Breast epithelium (tissue), 3 donors: ENCODE measurements at regions not wholly inside any gene's neighbourhood (a gene's known extent, or its start where the extent isn't known, plus 50 kb on each side); places are given as distances from the start of the nearest gene placed in this dataset.

Source experiments
- POLR2A ChIP-seq: fragments of 450-650 bp; IDR thresholded peaks from one replicate; pipeline ENCODE4 v1.6.1; 2016; ENCODE audit warnings: antibody characterized with exemption, mild to moderate bottlenecking, moderate library complexity
- POLR2AphosphoS5 ChIP-seq, 3 donors: sonication (generic); formaldehyde crosslinking; IDR thresholded peaks; one replicate each; pipeline ENCODE4 v1.6.1; 2017; ENCODE audit warnings: antibody characterized with exemption in 3 of 3
- TF ChIP-seq, protein P1 (sequence below), 3 donors: fragments of 450-650 bp; IDR thresholded peaks; one replicate each; pipeline ENCODE4 v1.5.1; 2016 to 2017; ENCODE audit warnings: antibody characterized with exemption in 3 of 3, mild to moderate bottlenecking in 3 of 3, moderate library complexity in 3 of 3

DNA sequence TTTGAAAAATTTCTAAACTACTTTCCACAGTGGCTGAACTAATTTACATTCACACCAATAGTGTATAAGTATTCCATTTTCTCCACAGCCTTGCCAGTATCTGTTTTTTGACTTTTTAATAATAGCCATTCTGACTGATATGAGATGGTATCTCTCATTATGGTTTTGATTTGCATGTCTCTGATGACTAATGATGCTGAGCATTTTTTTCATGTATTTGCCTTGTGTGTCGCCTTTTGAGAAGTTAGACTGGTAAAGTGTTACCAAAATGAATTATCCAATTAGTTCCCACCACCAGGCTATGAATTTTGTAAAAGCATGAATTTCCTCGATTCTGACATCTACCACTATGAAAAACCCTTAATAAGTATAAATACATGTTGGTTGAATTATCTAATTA is 242.2 kb upstream of the GK2 start:
- TF ChIP-seq, protein P1, sequence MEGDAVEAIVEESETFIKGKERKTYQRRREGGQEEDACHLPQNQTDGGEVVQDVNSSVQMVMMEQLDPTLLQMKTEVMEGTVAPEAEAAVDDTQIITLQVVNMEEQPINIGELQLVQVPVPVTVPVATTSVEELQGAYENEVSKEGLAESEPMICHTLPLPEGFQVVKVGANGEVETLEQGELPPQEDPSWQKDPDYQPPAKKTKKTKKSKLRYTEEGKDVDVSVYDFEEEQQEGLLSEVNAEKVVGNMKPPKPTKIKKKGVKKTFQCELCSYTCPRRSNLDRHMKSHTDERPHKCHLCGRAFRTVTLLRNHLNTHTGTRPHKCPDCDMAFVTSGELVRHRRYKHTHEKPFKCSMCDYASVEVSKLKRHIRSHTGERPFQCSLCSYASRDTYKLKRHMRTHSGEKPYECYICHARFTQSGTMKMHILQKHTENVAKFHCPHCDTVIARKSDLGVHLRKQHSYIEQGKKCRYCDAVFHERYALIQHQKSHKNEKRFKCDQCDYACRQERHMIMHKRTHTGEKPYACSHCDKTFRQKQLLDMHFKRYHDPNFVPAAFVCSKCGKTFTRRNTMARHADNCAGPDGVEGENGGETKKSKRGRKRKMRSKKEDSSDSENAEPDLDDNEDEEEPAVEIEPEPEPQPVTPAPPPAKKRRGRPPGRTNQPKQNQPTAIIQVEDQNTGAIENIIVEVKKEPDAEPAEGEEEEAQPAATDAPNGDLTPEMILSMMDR (IDR thresholded peaks at IDR 0.05): no peak
- TF ChIP-seq POLR2A (no peak), POLR2AphosphoS5 (IDR thresholded peaks at IDR 0.05) (no peak)
